GM19452 (cell line): ENCODE measurements at regions not wholly inside any gene's neighbourhood (a gene's known extent, or its start where the extent isn't known, plus 50 kb on each side); places are given as distances from the start of the nearest gene placed in this dataset.

Source experiments
- ATAC-seq: cut with Tn5 transposase; IDR thresholded peaks from one replicate; pipeline ENCODE4 v1.9.1; 2021; ENCODE audit not compliant: unreplicated experiment

- ATAC-seq = no peak
These were observed 61.3 kb upstream of the MEDAG start for GRCh38 chr13:30844548-30845296.

- peak; percentile 43 for ATAC-seq
These were observed 60.5 kb upstream of the MEDAG start for GRCh38 chr13:30845297-30846214.

GRCh38 chr13:30846311-30846710, 59.8 kb upstream of the MEDAG start:
- ATAC-seq = no peak

GRCh38 chr13:30846866-30847265, 59.2 kb upstream of the MEDAG start:
- ATAC-seq = no peak

GRCh38 chr13:30847650-30848307, 58.3 kb upstream of the MEDAG start:
- ATAC-seq = no peak

GRCh38 chr13:30848332-30849027, 57.6 kb upstream of the MEDAG start:
- no peak for ATAC-seq

GRCh38 chr13:30849611-30850010, 56.5 kb upstream of the MEDAG start:
- no peak for ATAC-seq

GRCh38 chr13:30850204-30850866, 55.7 kb upstream of the MEDAG start:
- no peak for ATAC-seq

GRCh38 chr13:30850867-30851211, 55.2 kb upstream of the MEDAG start:
- no peak for ATAC-seq

GRCh38 chr13:30851697-30852096, 54.4 kb upstream of the MEDAG start:
- no peak for ATAC-seq

GRCh38 chr13:30855569-30855968, 50.5 kb upstream of the MEDAG start:
- ATAC-seq = no peak

- no peak for ATAC-seq
These were observed 49.9 kb upstream of the MEDAG start for GRCh38 chr13:30856005-30856790.
